ENCODE measurements at regions not wholly inside any gene's neighbourhood (a gene's known extent, or its start where the extent isn't known, plus 50 kb on each side); places are given as distances from the start of the nearest gene placed in this dataset.

GRCh38 chr20:10731190-10731965 is 57.6 kb upstream of the JAG1 start:
- Histone ChIP-seq H3K4me2 (no peak overlapping the region), H3K79me2 (replicated peaks; ENCODE audit: insufficient read depth) (no peaks in the 10 kb centered on the region), H3F3A (replicated peaks; ENCODE audit: low read depth) (no peaks in the 10 kb centered on the region), H3K4me1 (ENCODE audit: insufficient read depth) (no peaks in the 10 kb centered on the region), H3K36me3 (ENCODE audit: insufficient read depth) (no peaks in the 10 kb centered on the region), H3K27ac (ENCODE audit: low read depth) (no peak overlapping the region), H3K27me3 (ENCODE audit: insufficient read depth) (no peaks in the 10 kb centered on the region), H3K9me2 (ENCODE audit: insufficient read depth) (peaks cover 28% of the 10 kb centered on the region), H4K20me1 (replicated peaks; ENCODE audit: insufficient read depth) (no peaks in the 10 kb centered on the region), H2AFZ (no peak overlapping the region), H3K4me3 (no peak overlapping the region)
- DNase-seq (ENCODE audit: low spot score) (no peak), ATAC-seq (no peak)
- H3K36me3 Mint-ChIP-seq (ENCODE audit: low read depth): no peaks in the 10 kb centered on the region
- peaks cover 2% of the 10 kb centered on the region for H3K27me3 Mint-ChIP-seq (ENCODE audit: insufficient read depth, low read depth, poor library complexity)
- no peaks in the 10 kb centered on the region for H3K9me3 Mint-ChIP-seq
- H3K27ac Mint-ChIP-seq: no peak overlapping the region
- H3K4me3 Mint-ChIP-seq: no peak overlapping the region
- H3K4me1 Mint-ChIP-seq: peaks cover 11% of the 10 kb centered on the region
- TF ChIP-seq STAT1 (IDR thresholded peaks at IDR 0.05; ENCODE audit: unreplicated experiment) (no peak), ZNF114 (CRISPR knock-in tag; IDR thresholded peaks at IDR 0.05) (no peak), REST (IDR thresholded peaks at IDR 0.05; ENCODE audit: unreplicated experiment) (no peak), JUNB (IDR thresholded peaks at IDR 0.05; ENCODE audit: unreplicated experiment) (no peak), EZH2phosphoT487 (IDR thresholded peaks at IDR 0.05; ENCODE audit: unreplicated experiment) (no peak), ETS1 (IDR thresholded peaks at IDR 0.05) (no peak), ZNF331 (CRISPR knock-in tag; IDR thresholded peaks at IDR 0.05; ENCODE audit: low read depth) (no peak), EZH2 (IDR thresholded peaks at IDR 0.05; ENCODE audit: low read depth, unreplicated experiment) (no peak), NANOG (IDR thresholded peaks at IDR 0.05; ENCODE audit: borderline replicate concordance) (no peak), POLR2AphosphoS5 (IDR thresholded peaks at IDR 0.05; ENCODE audit: low read depth) (no peak), CTCF (conservative IDR thresholded peaks at IDR 0.05; ENCODE audit: low read depth in 2 of 2) (no peak), ZNF462 (CRISPR knock-in tag; IDR thresholded peaks at IDR 0.05) (no peak), CREB1 (CRISPR knock-in tag; IDR thresholded peaks at IDR 0.05; ENCODE audit: low read depth) (no peak)

Measured in GM23338 (cell line).